ENCODE measurements at regions not wholly inside any gene's neighbourhood (a gene's known extent, or its start where the extent isn't known, plus 50 kb on each side); places are given as distances from the start of the nearest gene placed in this dataset.
"Not testable (repeated sequence)": the region's sequence is repeated elsewhere in the genome, so short reads cannot be mapped to it uniquely, and the experiment has no call there.

DNA sequence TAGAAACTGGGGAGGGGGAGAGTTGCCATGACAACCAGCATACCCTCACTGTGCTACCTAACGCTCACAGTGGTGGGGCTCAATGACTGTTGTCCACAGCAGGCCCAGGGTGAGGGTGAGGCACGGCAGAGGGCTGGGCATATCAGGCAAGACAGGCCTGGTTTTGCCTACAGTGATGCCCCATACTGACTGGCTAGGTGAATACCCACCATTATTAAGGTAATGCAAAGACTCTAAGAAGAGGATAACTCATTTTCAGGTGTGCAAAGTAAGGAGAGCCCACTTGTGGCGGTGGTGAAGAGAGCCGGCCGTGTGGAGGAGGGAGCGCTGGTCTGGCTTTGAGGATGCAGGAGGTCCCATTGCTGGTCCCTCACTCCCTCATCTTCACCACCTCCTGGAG is 422.3 kb downstream of the FUT8 start:
- no peak for DNase-seq (ENCODE audit: low spot score)

DNA sequence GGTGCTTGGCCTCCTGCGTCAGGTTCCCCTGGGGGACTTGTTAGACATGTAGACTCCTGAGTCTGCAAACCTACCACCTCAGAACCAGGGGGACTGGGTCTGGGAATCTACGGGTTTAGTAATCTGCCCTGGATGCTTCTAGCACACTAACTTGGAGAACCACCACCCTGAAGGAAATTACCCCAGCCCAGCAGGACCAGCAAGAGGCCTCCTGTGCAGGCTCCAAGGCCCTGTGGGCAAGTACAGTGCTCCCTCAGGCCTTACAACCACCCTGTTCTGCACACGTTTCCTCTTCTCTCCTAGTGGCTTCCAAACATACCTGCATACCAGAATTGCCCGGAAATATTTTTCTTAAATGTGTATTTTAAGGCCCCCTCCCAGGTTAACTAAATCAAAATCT is 423.0 kb downstream of the FUT8 start:
- DNase-seq (ENCODE audit: low spot score) = no peak

DNA sequence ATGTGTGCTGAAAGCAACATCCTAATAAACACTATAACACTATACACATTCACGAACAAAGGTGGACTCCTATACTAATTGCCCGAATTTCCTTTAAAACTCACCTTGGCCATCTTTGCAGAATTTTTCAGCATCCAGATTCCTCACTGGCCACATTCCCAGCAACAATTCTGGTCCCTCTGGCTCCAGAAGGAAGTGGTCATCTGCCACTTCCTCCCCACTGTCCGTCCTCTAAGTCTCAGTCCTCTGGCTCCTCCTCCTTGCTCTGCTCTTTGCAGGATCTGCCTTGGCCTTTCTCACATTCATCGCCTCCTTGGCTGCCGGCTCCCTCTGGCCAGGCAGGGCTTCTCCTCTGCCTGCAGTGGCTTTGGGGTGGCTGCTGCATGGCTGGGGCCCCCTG is 426.0 kb downstream of the FUT8 start:
- DNase-seq (ENCODE audit: low spot score) = no peak

DNA sequence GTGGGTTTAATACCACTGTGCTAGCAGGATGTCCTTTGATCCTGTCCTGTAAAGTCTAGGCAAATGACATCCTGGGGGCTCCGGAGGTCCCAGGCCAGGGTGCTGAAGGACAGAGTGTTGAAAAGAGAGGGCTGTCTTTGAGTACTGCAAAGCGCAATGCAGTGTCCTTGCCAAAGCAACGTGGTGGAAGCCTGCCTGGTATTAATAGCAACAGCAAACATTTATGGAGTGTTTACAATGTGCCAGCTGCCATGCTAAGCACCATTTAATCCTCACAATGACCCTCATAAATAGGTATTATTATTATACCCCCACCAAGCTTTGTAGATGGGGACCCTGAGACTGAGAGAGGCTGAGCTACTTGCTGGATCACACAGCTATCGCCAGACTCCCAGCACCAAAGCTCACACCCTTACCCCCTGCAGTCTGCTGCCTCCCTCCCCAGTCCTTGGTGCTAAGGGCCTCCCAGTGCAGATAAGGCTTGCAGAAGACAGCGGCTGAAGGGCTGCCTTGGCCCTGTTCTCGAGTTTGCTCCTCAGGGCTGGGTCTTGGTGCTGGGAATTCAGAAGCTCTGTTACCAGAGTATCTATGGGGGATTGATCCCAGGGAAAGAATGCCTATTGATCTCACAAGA is 427.7 kb downstream of the FUT8 start:
- DNase-seq (ENCODE audit: low spot score) = no peak

DNA sequence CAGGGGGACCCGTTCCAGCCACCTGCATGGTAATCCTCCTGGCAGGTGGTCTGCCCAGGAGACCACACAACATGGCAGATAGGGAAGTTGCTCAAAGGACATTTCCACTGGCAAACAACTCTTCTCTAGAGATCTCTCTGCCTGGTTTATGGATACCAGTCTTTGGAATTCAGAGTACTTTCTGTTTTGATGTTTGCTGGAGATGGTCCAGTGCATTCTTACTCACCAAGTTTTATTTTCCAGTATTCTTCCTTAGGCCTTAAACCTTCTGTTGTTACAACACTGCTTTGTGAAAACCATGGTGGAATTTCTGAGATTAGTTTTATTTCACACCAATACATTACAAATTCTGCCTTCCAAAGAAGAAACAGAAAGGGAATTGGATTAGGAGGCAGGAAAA is 428.3 kb downstream of the FUT8 start:
- DNase-seq (ENCODE audit: low spot score) = peak; percentile 63

DNA sequence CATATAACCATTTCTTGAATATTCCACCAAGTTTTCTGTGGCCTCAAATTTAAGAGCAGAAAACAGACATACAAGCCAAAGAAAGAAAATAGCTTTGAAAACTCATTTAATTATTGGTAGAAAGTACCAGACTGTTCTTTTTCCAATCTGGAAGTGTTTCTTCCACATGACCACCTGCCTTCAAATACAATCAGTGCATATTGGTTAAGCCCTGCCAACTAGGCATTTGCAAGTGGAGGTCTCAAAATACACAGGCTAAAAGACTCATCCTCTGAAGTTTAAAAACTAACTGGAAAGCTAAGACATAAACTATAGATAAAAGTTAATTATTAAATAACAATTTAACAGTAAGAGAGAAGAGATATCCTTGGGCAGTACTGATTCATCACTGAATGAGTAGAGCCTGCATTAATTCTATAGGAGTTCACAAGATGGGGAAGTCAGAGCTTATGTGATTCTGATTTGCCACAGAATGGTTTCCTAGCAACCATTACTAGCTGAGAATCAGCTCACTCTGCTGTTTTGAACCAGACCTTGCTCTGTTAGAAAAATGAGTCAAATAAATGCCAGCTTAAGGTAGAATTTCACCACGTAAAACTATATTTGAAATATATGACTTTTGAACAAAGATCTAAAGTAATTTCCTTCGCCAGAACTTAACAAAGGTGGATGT is 433.8 kb downstream of the FUT8 start:
- DNase-seq (ENCODE audit: low spot score) = no peak

DNA sequence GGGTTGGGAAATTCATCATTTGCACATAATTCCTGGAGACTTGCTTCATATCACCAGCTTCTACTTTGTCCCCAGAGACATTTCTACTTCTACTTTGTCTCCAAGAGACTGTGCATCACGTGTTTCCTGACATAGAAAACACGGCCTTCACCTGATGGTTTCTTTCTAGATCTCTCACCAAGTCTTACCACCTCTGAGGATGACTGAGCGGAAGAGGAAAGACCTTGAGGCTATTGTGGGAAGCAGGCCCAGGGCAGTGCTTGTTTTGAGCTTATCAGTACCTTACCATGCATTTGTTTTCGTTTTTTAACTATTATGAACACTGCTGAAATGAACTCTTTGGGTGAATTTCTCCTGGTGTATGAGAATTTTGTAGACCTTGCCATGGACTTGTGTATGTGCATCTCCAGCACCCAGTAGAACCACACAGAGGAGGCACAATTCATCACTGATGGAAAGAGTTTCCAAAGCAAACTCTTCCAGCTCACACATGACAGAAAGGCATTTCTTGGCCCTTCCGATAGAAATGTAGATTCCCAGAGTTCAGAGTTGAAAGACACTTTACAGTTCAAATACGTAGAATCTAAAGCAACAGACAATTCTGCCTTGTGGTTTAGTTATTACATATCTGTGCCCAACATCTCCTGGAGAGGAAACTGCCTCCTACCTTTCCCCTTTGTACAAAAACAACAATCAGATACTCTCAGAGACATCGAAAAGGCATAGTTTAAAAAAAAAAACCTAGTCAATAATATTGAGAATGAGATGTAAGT is 434.7 kb downstream of the FUT8 start:
- DNase-seq (ENCODE audit: low spot score) = no peak

DNA sequence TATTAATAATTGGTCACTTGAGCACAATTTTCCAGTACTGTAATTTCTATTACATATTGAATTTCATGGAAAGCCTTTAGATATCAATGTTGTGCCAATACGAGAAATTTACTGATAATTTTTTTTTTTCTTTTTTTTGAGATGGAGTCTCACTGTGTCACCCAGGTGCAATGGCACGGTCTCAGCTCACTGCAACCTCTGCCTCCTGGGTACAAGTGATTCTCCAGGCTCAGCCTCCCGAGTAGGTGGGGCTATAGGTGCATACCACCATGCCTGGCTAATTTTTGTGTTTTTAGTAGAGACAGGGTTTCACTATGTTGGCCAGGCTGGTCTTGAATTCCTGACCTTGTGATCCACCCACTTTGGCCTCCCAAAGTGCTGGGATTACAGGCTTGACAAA is 435.4 kb downstream of the FUT8 start:
- DNase-seq (ENCODE audit: low spot score) = not testable (repeated sequence)

DNA sequence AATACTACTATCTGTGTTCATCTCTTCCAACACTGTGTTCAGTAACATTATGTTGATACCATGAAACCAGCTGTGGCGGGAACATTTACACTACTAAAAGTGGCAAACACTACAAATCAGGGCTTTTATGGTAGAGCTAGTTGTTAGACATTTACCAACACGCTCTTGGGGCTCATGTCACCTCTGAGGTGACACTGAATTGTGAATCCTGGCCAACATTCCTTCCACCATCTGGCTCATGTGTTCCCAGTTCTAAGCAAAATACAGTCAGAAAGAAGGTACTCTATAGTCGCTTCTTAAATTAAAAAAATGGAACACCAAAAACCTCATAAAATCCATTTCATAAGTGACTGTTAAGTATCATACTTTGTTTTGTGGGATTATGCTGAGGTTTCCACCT is 436.6 kb downstream of the FUT8 start:
- DNase-seq (ENCODE audit: low spot score) = no peak

DNA sequence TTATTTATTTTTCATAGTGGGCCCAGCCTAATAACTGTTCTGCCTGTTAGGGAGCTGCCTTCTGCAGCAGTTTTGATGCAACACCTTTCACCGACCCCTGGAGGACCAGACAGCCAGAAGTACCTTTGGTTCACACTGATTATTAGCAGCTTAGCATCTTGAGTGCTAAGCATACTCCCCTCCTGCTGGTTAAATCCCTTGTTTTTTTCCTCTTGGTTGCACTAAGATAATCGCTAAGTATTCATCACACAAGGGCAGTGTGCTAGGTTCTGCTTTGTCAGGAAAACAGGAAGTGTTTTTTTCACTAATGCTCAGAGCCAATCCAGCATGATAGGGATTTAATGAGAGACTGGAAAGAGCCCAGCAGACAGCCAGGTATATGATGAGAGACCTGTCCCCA is 437.0 kb downstream of the FUT8 start:
- no peak for DNase-seq (ENCODE audit: low spot score)

DNA sequence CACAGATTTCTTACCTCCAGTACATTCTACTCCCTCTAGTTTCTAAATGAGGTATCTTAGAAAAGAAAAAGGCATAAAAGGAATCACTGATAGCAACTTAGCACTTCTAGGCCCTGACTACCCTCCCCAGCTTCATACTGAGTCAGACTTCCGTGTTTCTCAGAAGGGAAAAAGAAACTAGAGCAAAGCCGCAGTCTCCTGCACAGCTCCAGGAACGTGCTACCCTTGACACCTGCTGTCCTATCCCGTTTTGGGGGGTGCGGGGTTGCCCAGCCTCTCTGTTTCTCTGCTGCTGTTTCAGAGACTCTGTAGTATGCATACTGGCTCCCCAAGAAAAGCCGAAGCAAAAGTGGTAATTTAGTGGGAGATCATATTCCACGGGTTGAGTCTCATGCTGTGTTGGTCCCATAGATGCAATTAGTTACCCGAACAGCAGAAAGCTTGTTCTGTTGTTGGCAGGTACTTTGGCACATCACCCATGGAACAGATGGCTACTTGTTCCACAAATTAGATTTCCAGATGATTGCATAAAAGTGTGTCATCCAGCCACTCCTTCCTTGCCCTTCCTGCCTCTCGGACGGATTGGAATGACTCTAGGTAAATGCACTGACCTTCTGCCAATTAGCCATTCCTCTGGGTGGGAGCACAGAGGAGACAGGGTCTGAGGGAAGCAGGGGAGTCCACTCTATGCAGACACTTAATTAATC is 438.1 kb downstream of the FUT8 start:
- no peak for DNase-seq (ENCODE audit: low spot score)

DNA sequence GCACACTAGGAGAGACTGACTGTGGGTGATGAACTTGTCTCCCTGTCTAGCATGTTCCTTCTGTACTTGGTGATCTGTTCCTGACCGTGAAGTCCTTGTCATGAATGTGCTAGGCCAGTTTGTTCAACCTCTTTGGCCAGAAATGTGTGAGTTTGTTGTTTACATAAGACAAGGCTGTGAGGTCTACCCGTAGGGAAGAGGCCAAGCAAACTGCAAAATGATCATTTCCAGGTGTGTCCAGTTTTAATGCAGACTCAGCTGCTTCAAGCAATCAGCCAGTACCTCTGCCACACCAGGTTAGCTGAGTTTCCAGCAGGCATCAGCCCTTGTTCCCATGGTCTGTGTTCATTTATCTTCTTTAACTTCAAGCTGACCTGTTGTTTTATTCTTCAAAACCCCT is 440.2 kb downstream of the FUT8 start:
- DNase-seq (ENCODE audit: low spot score) = no peak

DNA sequence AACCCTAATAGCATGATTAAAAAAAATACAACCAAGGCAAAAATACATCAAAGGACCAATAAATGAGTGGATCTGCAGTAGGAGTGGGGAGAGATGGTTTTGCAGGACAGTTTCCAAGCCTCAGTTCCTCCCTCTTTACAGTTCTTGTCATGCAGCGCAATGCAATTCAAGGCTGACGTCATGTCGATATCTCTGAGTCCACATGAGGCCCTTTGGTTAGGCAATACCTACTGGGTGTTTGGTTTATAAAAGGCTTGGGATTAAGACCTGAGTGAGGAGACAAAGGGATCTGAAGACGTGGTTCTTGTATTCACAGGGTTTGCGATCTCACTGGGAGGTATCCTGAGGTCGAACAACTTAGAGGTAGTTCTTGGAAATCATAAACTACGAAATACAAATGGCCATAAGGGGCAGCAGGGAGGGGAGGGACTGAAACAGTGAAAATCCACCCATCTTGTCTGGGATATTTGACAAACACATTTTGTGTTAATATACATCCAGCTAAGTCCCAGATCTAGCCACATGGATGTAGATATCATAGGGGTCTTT is 441.0 kb downstream of the FUT8 start:
- DNase-seq (ENCODE audit: low spot score) = no peak

DNA sequence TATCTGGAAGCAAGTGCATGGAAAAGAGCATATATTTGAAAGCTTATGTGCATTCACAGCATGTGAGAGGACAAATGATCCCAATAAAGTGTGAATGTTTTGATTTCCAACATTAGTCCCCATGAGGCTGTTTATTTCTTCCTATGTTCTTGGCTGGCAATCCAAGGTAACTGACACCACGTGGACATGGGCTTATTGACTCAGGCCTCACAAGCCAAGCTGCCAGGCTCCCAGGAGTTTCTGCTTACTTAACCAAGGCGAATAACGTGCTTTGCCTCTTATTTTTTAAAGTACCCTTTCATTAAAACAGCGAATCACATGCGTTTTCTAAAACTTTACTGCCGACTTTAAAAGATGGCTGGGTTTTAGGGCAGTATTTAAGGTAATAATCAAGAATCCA is 441.7 kb downstream of the FUT8 start:
- DNase-seq (ENCODE audit: low spot score) = no peak

DNA sequence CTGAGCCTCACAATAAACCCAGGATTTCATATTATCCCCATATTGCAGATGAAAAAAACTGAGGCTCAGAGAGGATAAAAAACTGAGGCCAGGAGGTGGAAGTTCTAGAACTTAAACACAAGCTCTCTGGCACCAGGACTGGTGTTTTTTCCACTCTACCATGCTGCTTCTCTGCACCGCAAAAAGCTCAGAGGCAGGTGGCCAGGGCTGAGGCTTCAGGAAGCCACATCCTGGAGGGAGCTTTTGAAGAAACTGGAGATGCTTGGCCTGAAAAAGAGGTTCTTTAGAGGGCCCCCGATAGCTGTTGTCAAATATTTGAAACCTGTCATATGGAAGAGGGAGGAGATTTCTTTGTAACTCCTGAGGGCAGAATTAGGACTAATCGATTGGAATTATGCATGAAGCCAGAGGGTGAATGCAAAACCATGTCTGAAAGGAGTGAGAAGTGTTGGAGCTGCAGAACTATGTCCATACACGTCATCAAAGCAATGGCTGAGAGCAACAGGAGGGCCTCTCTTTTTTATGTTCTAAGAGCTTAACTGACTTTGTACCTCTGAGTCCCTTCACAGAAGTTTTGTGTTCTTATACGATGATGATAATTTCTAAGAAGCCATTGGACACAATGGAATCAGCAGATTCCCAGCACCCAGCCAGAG is 448.6 kb downstream of the FUT8 start:
- no peak for DNase-seq (ENCODE audit: low spot score)

DNA sequence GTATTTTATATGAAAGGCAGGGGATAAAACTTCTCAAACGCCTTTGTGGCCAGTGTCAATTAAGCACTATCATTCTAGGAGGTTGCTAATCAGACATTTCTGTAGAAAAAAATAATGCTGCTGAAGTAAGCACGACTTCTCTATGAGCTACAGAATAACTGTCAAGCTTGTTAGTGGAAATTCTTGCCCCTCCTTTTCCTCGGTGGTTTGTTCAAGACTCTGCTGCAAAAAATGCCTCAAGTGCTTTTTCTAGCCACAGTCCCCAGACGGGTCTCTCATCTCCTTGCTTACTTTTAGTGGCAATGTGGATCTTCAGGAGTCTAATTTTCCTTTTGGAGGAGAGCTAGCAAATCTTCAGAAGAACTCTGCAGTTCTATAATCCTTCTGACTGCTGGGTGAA is 452.0 kb downstream of the FUT8 start:
- DNase-seq (ENCODE audit: low spot score) = no peak

DNA sequence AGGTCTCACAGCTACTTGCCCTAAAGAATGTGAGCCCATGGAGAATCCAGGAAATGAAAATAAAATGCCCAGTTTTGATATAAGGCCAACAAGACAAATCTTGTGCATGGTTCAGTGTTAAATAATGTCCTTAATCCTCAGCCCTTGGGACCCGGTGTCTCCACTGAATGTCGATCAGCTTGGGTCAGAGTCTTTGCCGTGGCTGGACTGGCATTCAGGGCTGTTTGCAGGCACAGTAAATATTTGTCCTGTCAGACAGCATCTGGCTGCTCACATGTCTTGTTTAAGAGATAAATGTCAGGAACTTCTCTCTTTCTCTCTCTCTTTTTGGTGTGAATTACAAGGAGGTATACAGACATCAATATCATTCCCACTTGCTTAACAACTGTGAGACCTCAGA is 452.5 kb downstream of the FUT8 start:
- no peak for DNase-seq (ENCODE audit: low spot score)

DNA sequence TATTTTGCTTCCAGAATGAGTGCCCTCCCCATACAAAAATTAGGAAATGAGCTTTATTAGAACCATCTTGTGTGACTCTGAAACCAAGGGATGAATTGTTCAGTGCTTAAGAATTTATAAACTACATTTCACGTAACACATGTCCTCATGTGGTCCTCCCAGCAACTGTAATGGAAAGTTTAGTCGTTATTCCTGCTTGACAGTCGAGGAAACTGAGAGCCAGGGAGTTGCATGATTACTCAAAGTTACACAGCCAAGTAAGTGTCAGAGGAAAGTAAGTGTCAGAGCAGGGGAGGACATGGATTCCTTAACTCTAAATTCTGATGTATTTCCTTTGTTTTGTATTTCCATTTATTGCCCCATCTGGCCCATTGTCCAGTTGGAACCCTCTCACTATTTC is 453.9 kb downstream of the FUT8 start:
- DNase-seq (ENCODE audit: low spot score) = no peak

DNA sequence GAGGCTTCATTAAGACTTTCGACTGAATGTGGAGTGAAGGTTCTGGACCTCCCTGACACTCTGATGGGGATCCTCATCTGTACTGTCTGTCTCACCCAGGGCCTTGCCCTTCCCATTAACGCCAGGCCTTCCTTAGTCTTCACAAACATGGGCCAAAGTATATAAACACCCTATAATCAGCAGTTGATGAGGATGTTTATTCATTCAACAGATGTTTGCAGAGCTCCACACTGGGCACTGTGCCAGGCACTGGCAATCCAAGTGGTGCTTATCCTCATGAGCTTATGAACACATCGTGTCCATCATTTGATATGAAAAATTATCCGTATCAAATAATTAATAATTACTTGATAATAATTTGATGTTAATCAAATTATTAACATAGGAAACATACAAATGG is 454.4 kb downstream of the FUT8 start:
- DNase-seq (ENCODE audit: low spot score) = no peak

DNA sequence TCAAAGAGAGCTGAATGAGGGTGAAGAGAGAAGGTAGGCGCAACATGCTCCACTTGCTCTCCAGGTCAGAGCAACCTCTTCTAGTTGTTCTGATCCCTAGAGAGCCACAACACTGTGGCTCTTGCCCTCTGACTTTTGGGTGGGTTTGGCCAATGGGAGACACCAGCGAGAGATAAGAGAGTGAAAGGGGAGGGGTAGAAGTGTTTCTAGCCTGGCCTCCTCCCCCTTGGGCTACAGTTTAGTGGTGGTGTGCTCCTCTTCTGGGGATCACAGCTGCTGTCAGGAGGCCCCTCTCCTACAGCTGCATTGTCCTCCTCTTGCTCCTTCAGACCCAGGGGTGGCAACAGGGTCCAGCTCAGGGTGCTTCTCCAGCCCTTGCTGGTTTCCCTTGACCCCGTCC is 454.8 kb downstream of the FUT8 start:
- no peak for DNase-seq (ENCODE audit: low spot score)

DNA sequence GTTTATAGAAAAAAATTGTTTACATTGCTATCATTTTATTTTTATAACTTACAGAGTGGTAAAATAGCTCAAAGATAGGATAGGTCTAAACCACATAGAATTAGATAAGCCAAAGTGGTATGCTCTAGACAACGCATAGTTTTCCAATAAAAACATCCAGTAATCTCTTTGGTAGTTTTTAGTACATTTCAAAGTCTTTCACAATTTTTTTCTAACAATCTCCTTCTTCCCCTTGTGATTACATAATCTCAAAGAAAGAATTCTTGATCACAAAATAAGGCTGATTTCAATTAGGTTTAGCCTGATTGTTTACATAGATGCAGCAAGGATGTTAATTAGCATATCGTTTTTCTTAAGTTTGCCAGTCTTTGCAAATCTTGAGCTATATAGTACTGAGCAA is 460.0 kb downstream of the FUT8 start:
- no peak for DNase-seq (ENCODE audit: low spot score)

DNA sequence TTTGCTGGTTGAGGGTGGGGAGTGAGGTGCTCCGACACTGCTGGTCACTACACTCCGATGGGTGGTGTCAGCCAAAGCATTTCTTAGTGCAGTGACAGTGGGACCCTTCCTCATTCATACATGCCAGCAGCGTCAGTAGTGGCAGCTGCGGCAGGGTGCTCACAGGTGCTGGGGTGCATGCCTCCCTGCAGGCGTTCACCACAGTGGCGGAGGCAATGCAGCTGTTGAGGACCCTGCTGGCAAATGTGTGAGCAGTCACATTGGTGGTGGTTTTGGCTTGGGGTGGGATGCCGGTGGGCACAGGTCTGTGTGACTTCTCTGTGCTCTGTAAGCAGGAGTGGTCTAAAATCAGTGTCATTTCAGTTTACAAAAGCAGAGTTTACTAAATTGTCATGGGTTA is 464.6 kb downstream of the FUT8 start:
- DNase-seq (ENCODE audit: low spot score) = no peak
